Heart right ventricle (tissue), 16 donors: ENCODE measurements at regions not wholly inside any gene's neighbourhood (a gene's known extent, or its start where the extent isn't known, plus 50 kb on each side); places are given as distances from the start of the nearest gene placed in this dataset.

ENCODE experiments used
- ATAC-seq, 8 donors: fragments of 200-7000 bp; cut with Tn5 transposase; one replicate each; pipeline ENCODE4 v1.9.1; 2020; ENCODE audit warnings: mild to moderate bottlenecking in 8 of 8, moderate library complexity in 8 of 8, moderate number of reproducible peaks in 1 of 8
- DNase-seq, 2 donors: peaks; one replicate each; pipeline ENCODE4 v3.0.0-alpha.2; 2020
- H3K27ac ChIP-seq, 10 donors: fragments of 200-600 bp; sonication (generic) in 2 of 10; one replicate each; pipeline versions ENCODE4 v1.5.0 to v1.8.0; 2020 to 2022; ENCODE audit warnings: mild to moderate bottlenecking in 3 of 10
- H3K27me3 ChIP-seq, 7 donors: fragments of 200-600 bp; one replicate each; pipeline ENCODE4 v1.8.0; 2021 to 2022; ENCODE audit warnings: mild to moderate bottlenecking in 2 of 7
- H3K36me3 ChIP-seq, 9 donors: fragments of 200-600 bp; sonication (generic) in 1 of 9; one replicate each; pipeline versions ENCODE4 v1.5.0 to v1.8.0; 2020 to 2022; ENCODE audit warnings: mild to moderate bottlenecking in 2 of 9
- H3K4me1 ChIP-seq, 9 donors: fragments of 200-600 bp; sonication (generic) in 1 of 9; one replicate each; pipeline versions ENCODE4 v1.5.0 to v1.8.0; 2020 to 2022; ENCODE audit warnings: mild to moderate bottlenecking in 4 of 9
- H3K4me3 ChIP-seq, 10 donors: fragments of 200-600 bp; sonication (generic) in 2 of 10; one replicate each; pipeline versions ENCODE4 v1.5.0 to v1.8.0; 2020 to 2022; ENCODE audit warnings: mild to moderate bottlenecking in 7 of 10, moderate library complexity in 2 of 10
- H3K9me3 ChIP-seq, 11 donors: fragments of 200-600 bp in 10 of 11; sonication (generic) in 2 of 11; one replicate each; pipeline versions ENCODE4 v1.5.0 to v1.8.0; 2013 to 2022; ENCODE audit warnings: mild to moderate bottlenecking in 2 of 11, control low read depth in 1 of 11, moderate library complexity in 1 of 11
- CTCF ChIP-seq, 9 donors: fragments of 200-600 bp; sonication (generic) in 2 of 9; IDR thresholded peaks; one replicate each; pipeline versions ENCODE4 v1.5.0 to v1.8.0; 2021 to 2022; ENCODE audit warnings: antibody characterized with exemption in 9 of 9, mild to moderate bottlenecking in 5 of 9, moderate library complexity in 1 of 9
- WGBS, 2 donors: extraction: QIAGEN DNeasy Blood & Tissue Kit; methylation state at CpG; one replicate each; pipeline ENCODE4 v1.1.7; 2013; ENCODE audit warnings: inconsistent platforms in 1 of 2; 5-methylcytosine and 5-hydroxymethylcytosine counted together
- intact Hi-C, 10 donors: fragments of 100-400 bp; cut with DNase I; formaldehyde crosslinking; loops; one replicate each; pipeline versions ENCODE4 v1.11.1 to v1.14.2; 2022
- donor health status: Arrhythmogenic right ventricular cardiomyopathy.
- donor health status: ischemic (EF 13 %, LVEDD 7.1; RV severe dilation, severe dysfunction).
- donor health status: healthy with polysubstance abuse.
- donor health status: DM: no; HTN: yes; CAD: no.
- donor health status: DM: no; HTN: no; CAD: no.
- donor health status: ischemic (EF 25% LVEDD 6.9; RV normal size, moderate dysfunction).
- donor health status: ischemic (EF 25% LVEDD 5.7; RV mildly dilated, moderate dysfunction).
- donor health status: healthy.
- donor health status: DM: yes; HTN: yes; CAD: no.
- donor health status: Ischemic cardiomyopathy.
- donor health status: ischemic (EF 35%, LVEDD 5.7; RV mildly dilated, moderate dysfunction).
- donor health status: nonischemic (EF 11% LVEDD 7.7; RV severe dilation, severe dysfunction).
- donor health status: DM: yes; HTN: yes; CAD: no.
- donor health status: PGD.
- donor health status: ischemic (EF 29% LVEDD 5.4; RV normal size, mild dysfunction).
- donor health status: nonischemic (EF 23%, LVEDD 6.1; RV moderate dilation, normal function).

GRCh38 chr5:136724161-136724560, 358.8 kb upstream of the TRPC7 start:
- intact Hi-C loops = no loop called here
- H3K36me3 ChIP-seq = no peaks in the 10 kb centered on the region
- ATAC-seq (no peak), DNase-seq (no peak)
- TF ChIP-seq CTCF (IDR thresholded peaks at IDR 0.05) = no peak
- H3K9me3 ChIP-seq = no peaks in the 10 kb centered on the region
- WGBS, 2 donors = 74 to 79% methylated on average over 2 of the region's 2 CpGs
- H3K27ac ChIP-seq = no peak overlapping the region
- H3K27me3 ChIP-seq = peaks cover 0 to 11% (median 0%) of the 10 kb centered on the region in 7 donors
- no peaks in the 10 kb centered on the region for H3K4me1 ChIP-seq
- H3K4me3 ChIP-seq = no peak overlapping the region

- WGBS, 2 donors = 90 to 91% methylated on average over 1 of the region's 1 CpG
- H3K27ac ChIP-seq = no peak overlapping the region
- H3K27me3 ChIP-seq = peaks cover 0 to 11% (median 0%) of the 10 kb centered on the region in 7 donors
- DNase-seq = no peak
- H3K4me3 ChIP-seq = no peak overlapping the region
- intact Hi-C loops = no loop called here
- no peaks in the 10 kb centered on the region for H3K36me3 ChIP-seq
- H3K4me1 ChIP-seq = no peaks in the 10 kb centered on the region
- TF ChIP-seq CTCF (IDR thresholded peaks at IDR 0.05) = no peak
- no peak for ATAC-seq
- no peaks in the 10 kb centered on the region for H3K9me3 ChIP-seq
Observed at GRCh38 chr5:136722581-136722980, 357.2 kb upstream of the TRPC7 start.

- ATAC-seq = no peak
- Histone ChIP-seq H3K27me3 (peaks cover 0 to 11% (median 0%) of the 10 kb centered on the region in 7 donors), H3K4me1 (no peaks in the 10 kb centered on the region), H3K27ac (no peak overlapping the region), H3K4me3 (no peak overlapping the region), H3K36me3 (no peaks in the 10 kb centered on the region), H3K9me3 (no peaks in the 10 kb centered on the region)
- WGBS, 2 donors = 72 to 75% methylated on average over 4 of the region's 4 CpGs
- DNase-seq = no peak
- no peak for TF ChIP-seq CTCF (IDR thresholded peaks at IDR 0.05)
- intact Hi-C loops = no loop called here
Observed at GRCh38 chr5:136722086-136722485, 356.7 kb upstream of the TRPC7 start.

- WGBS, 2 donors = 63 to 64% methylated on average over 2 of the region's 2 CpGs
- no peaks in the 10 kb centered on the region for H3K9me3 ChIP-seq
- peaks cover 0 to 5% (median 0%) of the 10 kb centered on the region in 7 donors for H3K27me3 ChIP-seq
- DNase-seq (no peak), ATAC-seq (no peak)
- H3K27ac ChIP-seq = no peak overlapping the region
- intact Hi-C loops = no loop called here
- no peaks in the 10 kb centered on the region for H3K36me3 ChIP-seq
- no peaks in the 10 kb centered on the region for H3K4me1 ChIP-seq
- TF ChIP-seq CTCF (IDR thresholded peaks at IDR 0.05) = no peak
- no peak overlapping the region for H3K4me3 ChIP-seq
Observed at GRCh38 chr5:136720674-136721073, 355.3 kb upstream of the TRPC7 start.

- ATAC-seq = no peak
- no peak overlapping the region for H3K4me3 ChIP-seq
- intact Hi-C loops = no loop called here
- H3K4me1 ChIP-seq = no peaks in the 10 kb centered on the region
- peaks cover 0 to 5% (median 3%) of the 10 kb centered on the region in 7 donors for H3K27me3 ChIP-seq
- H3K36me3 ChIP-seq = no peaks in the 10 kb centered on the region
- no peak for TF ChIP-seq CTCF (IDR thresholded peaks at IDR 0.05)
- H3K27ac ChIP-seq = no peak overlapping the region
- no peak for DNase-seq
- no peaks in the 10 kb centered on the region for H3K9me3 ChIP-seq
Observed at GRCh38 chr5:136717917-136718316, 352.6 kb upstream of the TRPC7 start.
